Caco-2 (cell line): ENCODE measurements at regions not wholly inside any gene's neighbourhood (a gene's known extent, or its start where the extent isn't known, plus 50 kb on each side); places are given as distances from the start of the nearest gene placed in this dataset.

ENCODE experiments used
- BruUV-seq: library from RNA; stranded (reverse); fragments of 400-500 nt; replicated peaks from 2 replicates; lab custom pipeline; 2021; lab: Mats Ljungman, UMichigan
- CTCF ChIA-PET: fragments of 300-600 bp; sonication (Branson Sonifier 250); formaldehyde crosslinking; loops from one replicate; lab custom pipeline; 2022; ENCODE audit warnings: antibody characterized with exemption; lab: Charles Lee
- POLR2A ChIA-PET: fragments of 300-600 bp; sonication (Branson Sonifier 250); formaldehyde crosslinking; loops from one replicate; lab custom pipeline; 2022; ENCODE audit warnings: antibody characterized with exemption; lab: Charles Lee
- DNase-seq, 2 experiments: peaks; one replicate each; pipeline versions ENCODE4 v3.0.0 to v3.0.0-alpha.2; 2020 to 2022
- H3K27me3 ChIP-seq: replicated peaks from 2 replicates; pipeline ENCODE4 v1.6.0; 2011; ENCODE audit warnings: low read length; ENCODE audit not compliant: control insufficient read depth, insufficient read depth
- H3K36me3 ChIP-seq: 2 replicates; pipeline ENCODE4 v1.5.1; 2011; ENCODE audit warnings: low read length; ENCODE audit not compliant: control insufficient read depth, insufficient read depth
- H3K4me1 ChIP-seq: fragments of 250-450 bp; sonication (Bioruptor Pico); 2 replicates; pipeline ENCODE4 v1.5.1; 2020; ENCODE audit warnings: mild to moderate bottlenecking
- H3K4me3 ChIP-seq: 2 replicates; pipeline ENCODE4 v1.5.1; 2011; ENCODE audit warnings: low read depth, mild to moderate bottlenecking, control low read depth, low read length
- H3K9me3 ChIP-seq: fragments of 250-450 bp; sonication (Bioruptor Pico); 2 replicates; pipeline ENCODE4 v1.5.1; 2020; ENCODE audit warnings: mild to moderate bottlenecking, moderate library complexity
- H3K27ac Mint-ChIP-seq: one replicate; pipeline ENCODE4 v1.8.0; 2022; ENCODE audit warnings: mixed read lengths; ENCODE audit not compliant: unreplicated experiment
- H3K27me3 Mint-ChIP-seq: one replicate; pipeline ENCODE4 v1.8.0; 2022; ENCODE audit warnings: mixed read lengths; ENCODE audit not compliant: insufficient read depth, unreplicated experiment
- H3K36me3 Mint-ChIP-seq: one replicate; pipeline ENCODE4 v1.8.0; 2022; ENCODE audit warnings: mild to moderate bottlenecking, mixed read lengths; ENCODE audit not compliant: insufficient read depth, unreplicated experiment
- H3K4me1 Mint-ChIP-seq: one replicate; pipeline ENCODE4 v1.8.0; 2022; ENCODE audit warnings: low read depth, mixed read lengths; ENCODE audit not compliant: unreplicated experiment
- H3K4me3 Mint-ChIP-seq: one replicate; pipeline ENCODE4 v1.8.0; 2022; ENCODE audit warnings: mild to moderate bottlenecking, moderate library complexity, mixed read lengths; ENCODE audit not compliant: unreplicated experiment
- H3K9me3 Mint-ChIP-seq: one replicate; pipeline ENCODE4 v1.8.0; 2022; ENCODE audit warnings: mixed read lengths; ENCODE audit not compliant: unreplicated experiment
- intact Hi-C: fragments of 100-400 bp; cut with micrococcal nuclease; formaldehyde crosslinking; loops from one replicate; pipeline ENCODE4 v1.10.0; 2022; ENCODE audit not compliant: unreplicated experiment
- TF ChIP-seq, protein P1 (sequence below), 2 experiments: fragments of 200-600 bp in 1 of 2; IDR thresholded peaks; 1 replicate in 1 of 2; 2 replicates in 1 of 2; pipeline versions ENCODE4 v1.5.1 to v1.8.0; 2011 to 2022; ENCODE audit warnings: antibody characterized with exemption in 1 of 2, control low read depth in 1 of 2, inconsistent platforms in 1 of 2, low read depth in 1 of 2, low read length in 1 of 2, mild to moderate bottlenecking in 1 of 2, moderate library complexity in 1 of 2; ENCODE audit not compliant: insufficient read depth in 1 of 2, severe bottlenecking in 1 of 2, unreplicated experiment in 1 of 2

DNA sequence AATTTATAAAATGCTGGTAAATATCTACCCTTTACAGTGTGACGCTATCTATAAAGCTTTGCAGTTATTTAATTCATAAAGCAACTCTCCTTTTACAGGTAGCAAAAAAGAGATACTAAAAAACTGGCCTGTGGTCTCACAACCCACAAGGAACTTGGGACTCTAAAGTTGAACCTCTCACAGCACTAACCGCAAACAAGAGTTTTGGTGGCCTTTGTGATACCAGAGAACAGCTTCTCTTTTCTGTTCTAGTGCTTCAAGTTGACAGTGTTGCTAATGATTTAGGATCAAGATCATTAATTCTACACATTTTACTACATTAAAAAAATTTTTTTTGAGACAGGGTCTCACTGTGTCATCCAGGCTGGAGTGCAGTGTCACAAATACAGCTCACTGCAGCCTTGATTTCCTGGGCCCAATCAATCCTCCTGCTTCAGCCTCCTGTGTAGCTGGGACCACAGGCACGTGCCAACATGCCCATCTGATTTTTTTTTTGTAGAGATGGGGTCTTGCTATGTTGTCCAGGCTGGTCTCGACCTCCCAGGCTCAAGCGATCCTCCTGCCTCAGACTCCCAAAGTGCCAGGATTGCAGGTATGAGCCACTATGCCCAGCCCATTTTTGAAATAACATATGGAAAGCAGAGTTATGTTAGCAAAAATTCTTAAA is 56.0 kb upstream of the ST8SIA6 start:
- Mint-ChIP-seq H3K4me1 (no peaks in the 10 kb centered on the region), H3K27ac (no peak overlapping the region)
- intact Hi-C loops = no loop called here

DNA sequence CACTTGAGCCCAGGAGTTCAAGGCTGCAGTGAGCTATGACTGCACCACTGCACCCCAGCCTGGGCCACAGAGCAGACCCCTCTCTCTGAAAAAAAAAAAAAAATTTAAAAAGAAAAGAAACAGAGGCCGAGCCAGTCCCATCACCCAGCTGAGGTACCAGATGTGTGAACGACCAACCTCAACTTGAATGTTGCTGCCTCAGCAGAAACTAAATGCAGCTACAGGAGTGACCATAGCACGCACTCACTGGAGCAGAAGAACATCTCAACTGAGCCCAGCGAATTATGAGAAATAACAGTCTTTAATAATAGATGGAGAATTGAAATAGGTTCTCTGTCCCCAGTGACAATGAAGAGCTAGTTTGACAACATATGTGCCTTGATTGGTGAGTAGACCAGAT is 53.1 kb upstream of the ST8SIA6 start:
- no peaks in the 10 kb centered on the region for H3K9me3 ChIP-seq
- Mint-ChIP-seq H3K9me3 (peaks cover 10% of the 10 kb centered on the region), H3K27ac (no peak overlapping the region), H3K4me1 (no peaks in the 10 kb centered on the region), H3K36me3 (no peaks in the 10 kb centered on the region), H3K27me3 (peaks cover 9% of the 10 kb centered on the region), H3K4me3 (no peak overlapping the region)
- TF ChIP-seq, protein P1, sequence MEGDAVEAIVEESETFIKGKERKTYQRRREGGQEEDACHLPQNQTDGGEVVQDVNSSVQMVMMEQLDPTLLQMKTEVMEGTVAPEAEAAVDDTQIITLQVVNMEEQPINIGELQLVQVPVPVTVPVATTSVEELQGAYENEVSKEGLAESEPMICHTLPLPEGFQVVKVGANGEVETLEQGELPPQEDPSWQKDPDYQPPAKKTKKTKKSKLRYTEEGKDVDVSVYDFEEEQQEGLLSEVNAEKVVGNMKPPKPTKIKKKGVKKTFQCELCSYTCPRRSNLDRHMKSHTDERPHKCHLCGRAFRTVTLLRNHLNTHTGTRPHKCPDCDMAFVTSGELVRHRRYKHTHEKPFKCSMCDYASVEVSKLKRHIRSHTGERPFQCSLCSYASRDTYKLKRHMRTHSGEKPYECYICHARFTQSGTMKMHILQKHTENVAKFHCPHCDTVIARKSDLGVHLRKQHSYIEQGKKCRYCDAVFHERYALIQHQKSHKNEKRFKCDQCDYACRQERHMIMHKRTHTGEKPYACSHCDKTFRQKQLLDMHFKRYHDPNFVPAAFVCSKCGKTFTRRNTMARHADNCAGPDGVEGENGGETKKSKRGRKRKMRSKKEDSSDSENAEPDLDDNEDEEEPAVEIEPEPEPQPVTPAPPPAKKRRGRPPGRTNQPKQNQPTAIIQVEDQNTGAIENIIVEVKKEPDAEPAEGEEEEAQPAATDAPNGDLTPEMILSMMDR (IDR thresholded peaks at IDR 0.05; ENCODE audit: insufficient read depth in 1 of 2, low read depth in 1 of 2, low read length in 1 of 2, severe bottlenecking in 1 of 2, unreplicated experiment in 1 of 2) = no peak
- no peak overlapping the region for H3K4me3 ChIP-seq
- POLR2A ChIA-PET = no interaction called here
- H3K4me1 ChIP-seq = no peaks in the 10 kb centered on the region
- intact Hi-C loops = no loop called here
- no peaks in the 10 kb centered on the region for H3K36me3 ChIP-seq
- DNase-seq = no peak
- no TSS peak for BruUV-seq
- no peaks in the 10 kb centered on the region for H3K27me3 ChIP-seq
- CTCF ChIA-PET = no interaction called here

More for the DNA sequence above, 56.0 kb upstream of the ST8SIA6 start:
- Histone ChIP-seq H3K36me3 (no peaks in the 10 kb centered on the region), H3K27me3 (no peaks in the 10 kb centered on the region), H3K4me3 (no peak overlapping the region), H3K4me1 (no peaks in the 10 kb centered on the region), H3K9me3 (no peaks in the 10 kb centered on the region)
- H3K9me3 Mint-ChIP-seq = peaks cover 16% of the 10 kb centered on the region
- ChIA-PET POLR2A (interaction anchor here (0.6 kb wide), 1 partner anchor 122 kb away, joined by 3 read pairs; no protein-coding TSS in a partner anchor), CTCF (no interaction called here)
- H3K27me3 Mint-ChIP-seq = peaks cover 9% of the 10 kb centered on the region
- no peak for DNase-seq
- TF ChIP-seq, protein P1 (IDR thresholded peaks at IDR 0.05; ENCODE audit: insufficient read depth in 1 of 2, low read depth in 1 of 2, low read length in 1 of 2, severe bottlenecking in 1 of 2, unreplicated experiment in 1 of 2) = no peak
- H3K4me3 Mint-ChIP-seq = no peak overlapping the region
- no peaks in the 10 kb centered on the region for H3K36me3 Mint-ChIP-seq
- BruUV-seq = no TSS peak

DNA sequence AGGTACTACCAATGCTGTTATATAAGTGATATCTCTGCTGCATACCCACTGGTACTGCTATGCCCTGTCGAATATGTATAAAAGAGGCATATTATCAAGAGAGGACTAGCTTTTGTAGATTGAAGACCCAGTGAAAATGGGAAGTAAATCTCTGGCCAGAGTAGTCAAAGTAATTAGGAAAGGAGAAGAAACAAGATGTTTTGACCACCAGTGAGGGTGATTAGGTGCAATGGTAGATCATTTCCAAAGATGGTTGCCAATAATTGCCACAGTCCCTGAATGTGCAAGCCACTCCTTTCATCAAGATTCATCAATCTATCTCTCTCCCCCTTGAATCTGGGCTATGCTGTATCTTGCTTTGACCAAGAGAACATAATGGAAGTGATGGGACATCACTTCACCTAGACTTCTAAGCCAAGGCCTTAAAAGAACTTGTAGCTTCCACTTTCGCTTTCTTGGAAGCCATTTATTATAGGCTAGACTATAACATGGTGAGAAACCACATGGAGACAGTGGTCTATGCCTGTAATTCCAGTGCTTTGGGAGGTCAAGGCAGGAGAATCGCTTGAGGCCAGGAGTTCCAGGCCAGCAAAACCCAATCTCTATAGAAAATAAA is 52.6 kb upstream of the ST8SIA6 start:
- Mint-ChIP-seq H3K9me3 (peaks cover 10% of the 10 kb centered on the region), H3K27ac (no peak overlapping the region), H3K27me3 (peaks cover 9% of the 10 kb centered on the region), H3K36me3 (no peaks in the 10 kb centered on the region), H3K4me1 (no peaks in the 10 kb centered on the region), H3K4me3 (no peak overlapping the region)
- no peaks in the 10 kb centered on the region for H3K9me3 ChIP-seq
- BruUV-seq = no TSS peak
- ChIA-PET POLR2A (no interaction called here), CTCF (interaction anchor here (0.6 kb wide), 1 partner anchor 68 kb away, joined by 6 read pairs; no protein-coding TSS in a partner anchor)
- no peaks in the 10 kb centered on the region for H3K36me3 ChIP-seq
- TF ChIP-seq, protein P1 (IDR thresholded peaks at IDR 0.05; ENCODE audit: insufficient read depth in 1 of 2, low read depth in 1 of 2, low read length in 1 of 2, severe bottlenecking in 1 of 2, unreplicated experiment in 1 of 2) = no peak
- DNase-seq = no peak
- no peak overlapping the region for H3K4me3 ChIP-seq
- intact Hi-C loops = no loop called here
- no peaks in the 10 kb centered on the region for H3K27me3 ChIP-seq
- H3K4me1 ChIP-seq = no peaks in the 10 kb centered on the region
